ENCODE measurements at regions not wholly inside any gene's neighbourhood (a gene's known extent, or its start where the extent isn't known, plus 50 kb on each side); places are given as distances from the start of the nearest gene placed in this dataset.

DNA sequence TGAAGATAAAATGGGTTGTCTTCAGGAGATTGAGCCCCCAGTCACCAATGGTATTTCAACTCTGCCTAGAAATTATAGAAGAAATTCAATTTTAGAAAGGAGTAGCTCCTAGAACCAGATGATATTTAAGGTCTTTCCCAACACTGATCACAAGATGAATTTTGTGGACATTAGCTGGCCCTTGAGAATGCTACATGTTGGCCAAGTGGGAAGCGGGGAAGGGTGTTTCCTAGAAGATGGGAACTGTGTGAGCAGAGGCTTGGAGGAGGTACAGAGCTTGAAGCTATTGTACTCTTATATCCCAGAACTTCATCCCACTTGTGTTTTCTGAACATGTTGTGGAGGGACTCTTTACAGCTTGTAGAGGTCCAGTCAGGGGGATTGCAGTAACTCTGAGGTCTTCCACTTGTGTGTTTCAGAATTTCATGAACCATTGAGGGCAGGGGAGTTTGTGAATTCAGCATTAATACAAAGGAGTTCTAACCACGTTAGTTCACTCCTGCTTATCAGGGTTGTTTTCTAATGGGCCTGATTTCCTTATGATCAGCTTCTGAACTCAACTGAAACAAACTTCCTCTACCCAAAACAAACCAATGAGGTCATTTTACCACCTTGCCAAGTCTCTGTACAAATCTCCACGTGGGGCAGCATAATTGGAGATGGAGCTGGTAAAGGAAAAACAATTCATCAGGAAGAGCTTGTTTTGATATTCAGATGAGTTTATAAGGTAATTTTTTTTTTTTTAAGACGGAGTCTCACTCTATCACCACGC, 152.6 kb upstream of the TPM1 start:
- no peak for DNase-seq
- Histone ChIP-seq H3K4me1 (peaks cover 0 to 14% (median 0%) of the 10 kb centered on the region in 6 donors), H3K36me3 (no peaks in the 10 kb centered on the region), H3K4me3 (no peak overlapping the region), H3K27me3 (replicated peaks in 1 of 7) (peaks cover 0 to 52% (median 4%) of the 10 kb centered on the region in 7 donors), H3K27ac (no peak overlapping the region), H3K9me3 (no peaks in the 10 kb centered on the region)
- intact Hi-C loops (cut with DNase I; ENCODE audit: low total_unique reads), result no loop called here
- TF ChIP-seq POLR2AphosphoS5 (IDR thresholded peaks at IDR 0.05) (no peak), POLR2A (IDR thresholded peaks at IDR 0.05) (no peak), CTCF (IDR thresholded peaks at IDR 0.05 in 8 of 11, conservative IDR thresholded peaks at IDR 0.05 in 3 of 11) (no peak)
- 66 to 81% (median 73%) methylated on average over 5 of the region's 5 CpGs for WGBS, 5 donors

DNA sequence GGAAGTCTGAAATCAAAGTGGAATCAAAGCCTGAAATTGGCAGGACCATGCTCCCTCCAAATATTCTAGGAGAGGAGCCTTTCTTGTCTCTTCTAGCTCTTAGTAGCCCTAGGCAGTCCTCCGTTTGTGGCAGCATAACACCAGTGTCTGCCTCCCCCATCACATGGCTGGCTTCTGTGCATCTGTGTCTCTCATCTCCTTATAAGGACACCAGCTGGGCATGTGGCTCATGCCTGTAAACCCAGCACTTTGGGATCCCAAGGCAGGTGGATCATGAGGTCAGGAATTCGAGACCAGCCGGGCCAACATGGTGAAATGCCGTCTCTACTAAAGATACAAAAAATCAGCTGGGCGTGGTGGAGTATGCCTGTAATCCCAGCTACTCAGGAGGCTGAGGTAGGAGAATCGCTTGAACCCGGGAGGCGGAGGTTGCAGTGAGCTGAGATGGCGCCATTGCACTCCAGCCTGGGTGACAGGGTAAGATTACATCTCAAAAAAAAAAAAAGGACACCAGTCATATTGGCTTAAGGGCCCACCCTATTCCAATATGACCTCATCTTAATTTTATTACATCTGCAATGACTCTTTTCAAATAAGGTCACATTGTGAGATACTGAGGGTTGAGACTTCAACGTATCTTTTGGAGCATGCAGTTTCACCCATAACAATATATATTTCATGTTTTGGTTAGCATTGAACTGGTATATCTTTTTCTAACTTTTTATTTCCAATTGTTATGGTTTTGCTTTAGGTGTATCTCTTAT, 148.0 kb upstream of the TPM1 start:
- H3K27ac ChIP-seq, result no peak overlapping the region
- no peak for TF ChIP-seq POLR2AphosphoS5 (IDR thresholded peaks at IDR 0.05)
- TF ChIP-seq POLR2A (IDR thresholded peaks at IDR 0.05), result no peak
- no peak for TF ChIP-seq CTCF (IDR thresholded peaks at IDR 0.05 in 8 of 11, conservative IDR thresholded peaks at IDR 0.05 in 3 of 11)
- peaks cover 0 to 17% (median 2%) of the 10 kb centered on the region in 6 donors for H3K4me1 ChIP-seq
- H3K9me3 ChIP-seq, result no peaks in the 10 kb centered on the region
- intact Hi-C loops (cut with DNase I; ENCODE audit: low total_unique reads), result no loop called here
- WGBS, 5 donors, result 94 to 96% (median 95%) methylated on average over 10 of the region's 10 CpGs
- H3K4me3 ChIP-seq, result no peak overlapping the region
- no peak for DNase-seq
- no peaks in the 10 kb centered on the region for H3K36me3 ChIP-seq
- peaks cover 0 to 44% (median 4%) of the 10 kb centered on the region in 7 donors for H3K27me3 ChIP-seq (replicated peaks in 1 of 7)

DNA sequence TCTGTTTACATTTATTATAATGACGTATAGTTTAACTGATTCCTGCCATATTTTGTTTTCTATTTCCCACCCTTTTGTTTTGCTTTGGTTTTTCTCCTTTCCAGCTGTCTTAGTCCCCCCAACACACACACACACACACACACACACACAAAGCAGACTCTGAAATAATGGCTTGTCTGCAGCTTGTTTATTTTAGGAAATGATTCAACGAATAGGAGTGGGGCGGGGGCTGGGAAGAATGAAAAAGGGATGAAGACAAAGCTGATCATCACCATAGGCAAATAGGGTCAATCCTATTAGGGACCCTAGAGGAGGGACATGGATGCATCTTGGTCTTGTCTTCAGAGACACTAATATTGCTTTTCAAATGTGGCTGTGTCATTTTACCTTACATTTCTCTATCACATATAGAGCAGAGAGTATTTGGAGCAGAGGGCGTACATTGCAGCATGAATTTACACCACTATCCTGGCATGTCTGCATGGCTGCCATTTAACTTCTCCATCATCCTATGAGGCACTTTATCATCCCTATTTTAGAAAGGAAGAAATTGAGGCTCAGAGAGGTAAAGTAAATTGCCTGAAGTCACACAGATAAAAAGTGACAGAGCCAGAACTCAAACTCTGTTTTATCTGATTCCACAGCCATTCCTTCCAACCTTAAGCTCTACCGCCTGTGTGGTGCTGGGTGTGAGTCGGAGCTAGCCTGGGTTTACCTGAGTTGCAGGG, 147.2 kb upstream of the TPM1 start:
- Histone ChIP-seq H3K4me3 (no peak overlapping the region), H3K36me3 (no peaks in the 10 kb centered on the region), H3K4me1 (peaks cover 0 to 17% (median 2%) of the 10 kb centered on the region in 6 donors), H3K27me3 (replicated peaks in 1 of 7) (peaks cover 0 to 44% (median 4%) of the 10 kb centered on the region in 7 donors), H3K27ac (peak overlapping the region in 1 of 8 donors; percentile 41), H3K9me3 (no peaks in the 10 kb centered on the region)
- intact Hi-C loops (cut with DNase I; ENCODE audit: low total_unique reads), result no loop called here
- DNase-seq, result no peak
- WGBS, 5 donors, result 87 to 92% (median 87%) methylated on average over 6 of the region's 6 CpGs
- TF ChIP-seq POLR2A (IDR thresholded peaks at IDR 0.05) (no peak), CTCF (IDR thresholded peaks at IDR 0.05 in 8 of 11, conservative IDR thresholded peaks at IDR 0.05 in 3 of 11) (no peak), POLR2AphosphoS5 (IDR thresholded peaks at IDR 0.05) (no peak)
